COLO668 (cell line): ENCODE measurements at regions not wholly inside any gene's neighbourhood (a gene's known extent, or its start where the extent isn't known, plus 50 kb on each side); places are given as distances from the start of the nearest gene placed in this dataset.
"Not testable (repeated sequence)": the region's sequence is repeated elsewhere in the genome, so short reads cannot be mapped to it uniquely, and the experiment has no call there.

ENCODE experiments used
- DNase-seq: peaks from one replicate; lab custom pipeline; 2025; ENCODE audit not compliant: unreplicated experiment; lab: John Stamatoyannopoulos, UW

GRCh38 chr10:8375137-8375536 is 320.6 kb downstream of the GATA3 start:
- no peak for DNase-seq

- no peak for DNase-seq
Measured at GRCh38 chr10:8378198-8378983, 323.9 kb downstream of the GATA3 start.

GRCh38 chr10:8379906-8380832 is 325.7 kb downstream of the GATA3 start:
- no peak for DNase-seq

- no peak for DNase-seq
Measured at GRCh38 chr10:8380833-8381496, 326.5 kb downstream of the GATA3 start.

- DNase-seq: no peak
Measured at GRCh38 chr10:8386781-8387180, 332.3 kb downstream of the GATA3 start.

GRCh38 chr10:8389630-8390029 is 335.1 kb downstream of the GATA3 start:
- DNase-seq: no peak

GRCh38 chr10:8392216-8392615 is 337.7 kb downstream of the GATA3 start:
- DNase-seq: no peak

- no peak for DNase-seq
Measured at GRCh38 chr10:8393531-8393930, 339.0 kb downstream of the GATA3 start.

- DNase-seq: no peak
Measured at GRCh38 chr10:8396675-8397074, 342.2 kb downstream of the GATA3 start.

- DNase-seq: no peak
Measured at GRCh38 chr10:8398771-8399170, 344.3 kb downstream of the GATA3 start.

GRCh38 chr10:8400151-8400550 is 345.7 kb downstream of the GATA3 start:
- DNase-seq: no peak

GRCh38 chr10:8400892-8401291 is 346.4 kb downstream of the GATA3 start:
- no peak for DNase-seq

GRCh38 chr10:8401531-8401930 is 347.0 kb downstream of the GATA3 start:
- DNase-seq: no peak

- DNase-seq: no peak
Measured at GRCh38 chr10:8402576-8402975, 348.1 kb downstream of the GATA3 start.

GRCh38 chr10:8403711-8404371 is 349.4 kb downstream of the GATA3 start:
- no peak for DNase-seq

- DNase-seq: no peak
Measured at GRCh38 chr10:8404721-8405120, 350.2 kb downstream of the GATA3 start.

GRCh38 chr10:8405596-8405995 is 351.1 kb downstream of the GATA3 start:
- no peak for DNase-seq

- DNase-seq: no peak
Measured at GRCh38 chr10:8407501-8408021, 353.1 kb downstream of the GATA3 start.

GRCh38 chr10:8410506-8410905 is 356.0 kb downstream of the GATA3 start:
- DNase-seq: no peak

- no peak for DNase-seq
Measured at GRCh38 chr10:8412541-8412940, 358.1 kb downstream of the GATA3 start.

- DNase-seq: not testable (repeated sequence)
Measured at GRCh38 chr10:8415029-8415428, 360.5 kb downstream of the GATA3 start.
